Type B pancreatic cell (in vitro differentiated cells): ENCODE measurements at regions not wholly inside any gene's neighbourhood (a gene's known extent, or its start where the extent isn't known, plus 50 kb on each side); places are given as distances from the start of the nearest gene placed in this dataset.

Experiments
- DNase-seq: peaks from one replicate; pipeline ENCODE4 v3.0.0; 2021; ENCODE audit warnings: mixed read lengths; ENCODE audit not compliant: unreplicated experiment; ENCODE audit errors: extremely low spot score
- H3K27ac Mint-ChIP-seq: 2 replicates; pipeline ENCODE4 v1.8.0; 2021; ENCODE audit warnings: mild to moderate bottlenecking, mixed read lengths
- H3K27me3 Mint-ChIP-seq: 2 replicates; pipeline ENCODE4 v1.8.0; 2021; ENCODE audit warnings: mixed read lengths
- H3K36me3 Mint-ChIP-seq: 2 replicates; pipeline ENCODE4 v1.8.0; 2021; ENCODE audit warnings: mixed read lengths
- H3K4me1 Mint-ChIP-seq: one replicate; pipeline ENCODE4 v1.8.0; 2021; ENCODE audit warnings: mixed read lengths; ENCODE audit not compliant: unreplicated experiment
- H3K4me3 Mint-ChIP-seq: 2 replicates; pipeline ENCODE4 v1.8.0; 2021; ENCODE audit warnings: mild to moderate bottlenecking, mixed read lengths
- H3K9me3 Mint-ChIP-seq: 2 replicates; pipeline ENCODE4 v1.8.0; 2021; ENCODE audit warnings: mixed read lengths
- TF ChIP-seq, protein P1 (sequence below): fragments of 200-600 bp; sonication (generic); conservative IDR thresholded peaks from 2 replicates; pipeline ENCODE4 v1.5.0; 2021; ENCODE audit warnings: antibody characterized with exemption, mild to moderate bottlenecking

DNA sequence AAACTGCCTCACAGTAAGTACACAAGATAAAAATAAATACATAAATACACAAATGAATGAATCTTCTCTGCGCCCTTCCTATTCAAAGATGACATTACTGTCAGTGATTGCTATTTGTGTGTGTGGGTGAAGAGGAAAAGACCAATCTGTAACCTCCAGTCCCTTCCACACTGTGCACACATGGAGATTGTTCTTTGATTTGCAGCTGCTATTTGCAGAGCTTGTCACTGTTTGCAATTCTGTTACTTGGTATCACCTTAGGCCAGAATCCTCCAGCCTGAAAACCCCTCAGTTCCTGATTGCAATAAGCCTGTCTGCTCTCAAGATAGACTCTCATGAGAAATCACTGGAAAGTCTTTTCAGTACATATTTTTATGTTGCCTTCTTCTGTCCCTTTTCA lies 1314.9 kb downstream of the PCDH9 start:
- Mint-ChIP-seq H3K36me3 (no peaks in the 10 kb centered on the region), H3K27ac (no peak overlapping the region), H3K4me1 (no peaks in the 10 kb centered on the region), H3K4me3 (no peak overlapping the region), H3K27me3 (no peaks in the 10 kb centered on the region), H3K9me3 (no peaks in the 10 kb centered on the region)
- TF ChIP-seq, protein P1, sequence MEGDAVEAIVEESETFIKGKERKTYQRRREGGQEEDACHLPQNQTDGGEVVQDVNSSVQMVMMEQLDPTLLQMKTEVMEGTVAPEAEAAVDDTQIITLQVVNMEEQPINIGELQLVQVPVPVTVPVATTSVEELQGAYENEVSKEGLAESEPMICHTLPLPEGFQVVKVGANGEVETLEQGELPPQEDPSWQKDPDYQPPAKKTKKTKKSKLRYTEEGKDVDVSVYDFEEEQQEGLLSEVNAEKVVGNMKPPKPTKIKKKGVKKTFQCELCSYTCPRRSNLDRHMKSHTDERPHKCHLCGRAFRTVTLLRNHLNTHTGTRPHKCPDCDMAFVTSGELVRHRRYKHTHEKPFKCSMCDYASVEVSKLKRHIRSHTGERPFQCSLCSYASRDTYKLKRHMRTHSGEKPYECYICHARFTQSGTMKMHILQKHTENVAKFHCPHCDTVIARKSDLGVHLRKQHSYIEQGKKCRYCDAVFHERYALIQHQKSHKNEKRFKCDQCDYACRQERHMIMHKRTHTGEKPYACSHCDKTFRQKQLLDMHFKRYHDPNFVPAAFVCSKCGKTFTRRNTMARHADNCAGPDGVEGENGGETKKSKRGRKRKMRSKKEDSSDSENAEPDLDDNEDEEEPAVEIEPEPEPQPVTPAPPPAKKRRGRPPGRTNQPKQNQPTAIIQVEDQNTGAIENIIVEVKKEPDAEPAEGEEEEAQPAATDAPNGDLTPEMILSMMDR, result no peak
- DNase-seq, result no peak

DNA sequence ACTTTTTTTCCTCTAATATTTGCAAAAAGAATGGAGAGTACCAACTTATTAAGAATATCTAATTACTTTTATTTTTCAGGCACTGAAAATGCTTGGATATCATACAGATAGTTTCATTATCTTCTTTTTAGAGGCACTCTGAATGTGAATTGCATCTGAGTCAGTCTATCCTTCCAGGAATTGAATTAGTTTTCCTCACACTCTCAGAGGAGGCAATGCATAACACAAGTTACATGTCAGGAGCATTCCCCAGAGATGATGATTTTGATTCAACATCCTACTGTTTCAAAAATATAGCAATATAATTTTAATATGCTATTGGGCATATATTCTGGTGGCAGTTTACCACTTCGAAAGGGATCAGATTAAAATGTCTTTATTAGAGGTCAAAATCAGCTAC lies 1315.4 kb downstream of the PCDH9 start:
- Mint-ChIP-seq H3K4me1 (no peaks in the 10 kb centered on the region), H3K27ac (no peak overlapping the region)

DNA sequence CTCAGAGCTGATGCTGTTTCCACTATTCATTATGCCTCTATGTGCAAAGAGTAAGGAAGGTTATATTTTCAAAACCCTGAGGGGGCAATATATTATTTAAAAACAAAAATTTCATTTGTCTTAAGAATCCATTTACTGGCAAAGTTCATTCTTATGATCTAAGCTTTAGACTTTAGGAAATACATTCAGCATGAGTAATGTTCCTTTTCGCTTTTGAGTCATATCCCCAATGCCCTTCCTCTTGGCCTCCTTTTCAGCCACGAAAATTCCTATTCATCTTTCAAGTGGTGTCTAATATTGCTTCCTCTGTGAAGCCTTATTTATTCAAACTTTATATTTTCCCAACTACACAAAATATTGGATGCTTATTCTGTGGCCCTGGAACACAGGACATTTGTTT lies 1317.0 kb downstream of the PCDH9 start:
- no peaks in the 10 kb centered on the region for H3K4me1 Mint-ChIP-seq
- H3K27ac Mint-ChIP-seq, result no peak overlapping the region
- H3K9me3 Mint-ChIP-seq, result peaks cover 6% of the 10 kb centered on the region
- TF ChIP-seq, protein P1, result no peak
- no peak for DNase-seq
- H3K27me3 Mint-ChIP-seq, result no peaks in the 10 kb centered on the region
- H3K4me3 Mint-ChIP-seq, result no peak overlapping the region
- no peaks in the 10 kb centered on the region for H3K36me3 Mint-ChIP-seq

More for the DNA sequence above, 1315.4 kb downstream of the PCDH9 start:
- no peaks in the 10 kb centered on the region for H3K27me3 Mint-ChIP-seq
- H3K9me3 Mint-ChIP-seq, result no peaks in the 10 kb centered on the region
- no peaks in the 10 kb centered on the region for H3K36me3 Mint-ChIP-seq
- DNase-seq, result no peak
- no peak overlapping the region for H3K4me3 Mint-ChIP-seq
- TF ChIP-seq, protein P1, result no peak

DNA sequence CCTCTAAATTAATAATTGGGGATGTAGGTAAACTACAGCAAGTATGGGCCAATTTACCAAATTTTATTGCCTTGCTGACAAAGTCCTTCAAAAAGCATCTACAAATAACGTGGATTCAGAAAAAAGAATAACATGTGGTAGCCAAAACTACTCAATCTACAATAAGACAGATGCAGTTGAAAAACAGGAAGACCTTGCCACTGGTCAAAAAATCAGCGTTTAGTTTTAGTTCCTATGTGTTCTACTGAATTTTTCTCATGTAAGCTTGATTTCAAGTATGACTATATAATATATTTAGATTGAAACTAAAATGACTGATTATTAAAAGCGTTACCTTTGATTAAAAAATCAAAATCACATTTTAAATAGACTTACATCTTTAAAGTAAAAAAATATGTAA lies 1317.6 kb downstream of the PCDH9 start:
- Mint-ChIP-seq H3K9me3 (peaks cover 6% of the 10 kb centered on the region), H3K36me3 (no peaks in the 10 kb centered on the region), H3K4me3 (no peak overlapping the region), H3K27ac (no peak overlapping the region), H3K4me1 (no peaks in the 10 kb centered on the region), H3K27me3 (no peaks in the 10 kb centered on the region)
- DNase-seq, result no peak
- TF ChIP-seq, protein P1, result no peak

DNA sequence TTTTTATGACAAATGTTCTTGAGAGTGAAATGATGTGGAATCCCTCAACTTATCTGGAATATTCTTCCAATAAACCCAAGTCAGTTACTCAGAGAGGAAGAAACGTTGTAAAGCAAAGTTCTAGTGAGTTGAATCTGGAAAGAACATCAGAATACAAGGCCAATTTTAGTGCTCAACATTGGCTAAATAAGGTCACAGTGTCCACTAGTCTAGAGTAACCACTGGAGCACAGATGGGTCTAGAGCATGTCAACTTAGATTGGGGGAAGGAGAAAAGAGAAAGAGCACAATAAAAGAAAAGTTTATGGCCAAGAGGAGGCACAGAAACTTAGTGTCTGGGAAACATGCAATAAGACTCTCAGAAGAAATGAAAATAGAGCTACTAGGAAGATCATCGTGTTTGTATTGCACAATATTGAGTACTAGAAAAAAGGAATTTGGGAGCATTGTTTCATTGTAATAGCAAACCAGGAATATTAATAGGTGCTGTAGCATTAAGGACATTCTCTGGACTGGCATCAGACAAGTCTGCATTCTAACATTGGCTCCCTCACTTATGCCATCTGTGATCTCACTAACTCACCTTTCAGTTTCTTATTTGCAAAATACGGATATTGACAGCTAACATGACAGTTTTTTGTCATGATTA lies 1318.5 kb downstream of the PCDH9 start:
- Mint-ChIP-seq H3K4me1 (no peaks in the 10 kb centered on the region), H3K27me3 (no peaks in the 10 kb centered on the region), H3K4me3 (no peak overlapping the region), H3K27ac (no peak overlapping the region), H3K9me3 (peaks cover 11% of the 10 kb centered on the region), H3K36me3 (no peaks in the 10 kb centered on the region)
- DNase-seq, result no peak
- TF ChIP-seq, protein P1, result no peak

DNA sequence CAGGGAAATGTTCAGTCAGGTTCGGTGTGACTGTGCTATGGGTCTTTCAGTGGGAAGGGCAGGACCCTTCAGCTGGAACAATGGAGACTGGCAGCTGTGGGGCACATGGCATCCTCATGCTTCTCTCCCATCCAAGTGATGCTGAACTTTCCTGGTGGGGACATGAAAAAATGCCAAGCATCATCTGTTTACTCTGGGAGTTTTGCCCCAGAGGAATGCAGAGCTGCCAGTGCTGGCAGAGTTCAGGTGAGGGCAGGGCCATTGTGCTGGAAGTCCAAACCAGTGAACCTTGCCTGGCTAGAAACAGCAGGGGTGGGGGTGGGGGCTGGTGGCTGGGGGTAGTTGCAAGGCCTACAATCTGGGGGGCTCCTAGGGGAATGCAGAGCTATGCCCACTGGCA lies 1320.6 kb downstream of the PCDH9 start:
- no peaks in the 10 kb centered on the region for H3K36me3 Mint-ChIP-seq
- no peak overlapping the region for H3K4me3 Mint-ChIP-seq
- DNase-seq, result no peak
- TF ChIP-seq, protein P1, result no peak
- peaks cover 20% of the 10 kb centered on the region for H3K9me3 Mint-ChIP-seq
- no peaks in the 10 kb centered on the region for H3K27me3 Mint-ChIP-seq
- no peaks in the 10 kb centered on the region for H3K4me1 Mint-ChIP-seq
- no peak overlapping the region for H3K27ac Mint-ChIP-seq
